GM21528 (cell line): ENCODE measurements at regions not wholly inside any gene's neighbourhood (a gene's known extent, or its start where the extent isn't known, plus 50 kb on each side); places are given as distances from the start of the nearest gene placed in this dataset.
"Not testable (repeated sequence)": the region's sequence is repeated elsewhere in the genome, so short reads cannot be mapped to it uniquely, and the experiment has no call there.

ENCODE experiments used
- ATAC-seq: cut with Tn5 transposase; IDR thresholded peaks from one replicate; pipeline ENCODE4 v1.9.1; 2021; ENCODE audit warnings: mild to moderate bottlenecking, moderate library complexity; ENCODE audit not compliant: unreplicated experiment, low FRiP score

DNA sequence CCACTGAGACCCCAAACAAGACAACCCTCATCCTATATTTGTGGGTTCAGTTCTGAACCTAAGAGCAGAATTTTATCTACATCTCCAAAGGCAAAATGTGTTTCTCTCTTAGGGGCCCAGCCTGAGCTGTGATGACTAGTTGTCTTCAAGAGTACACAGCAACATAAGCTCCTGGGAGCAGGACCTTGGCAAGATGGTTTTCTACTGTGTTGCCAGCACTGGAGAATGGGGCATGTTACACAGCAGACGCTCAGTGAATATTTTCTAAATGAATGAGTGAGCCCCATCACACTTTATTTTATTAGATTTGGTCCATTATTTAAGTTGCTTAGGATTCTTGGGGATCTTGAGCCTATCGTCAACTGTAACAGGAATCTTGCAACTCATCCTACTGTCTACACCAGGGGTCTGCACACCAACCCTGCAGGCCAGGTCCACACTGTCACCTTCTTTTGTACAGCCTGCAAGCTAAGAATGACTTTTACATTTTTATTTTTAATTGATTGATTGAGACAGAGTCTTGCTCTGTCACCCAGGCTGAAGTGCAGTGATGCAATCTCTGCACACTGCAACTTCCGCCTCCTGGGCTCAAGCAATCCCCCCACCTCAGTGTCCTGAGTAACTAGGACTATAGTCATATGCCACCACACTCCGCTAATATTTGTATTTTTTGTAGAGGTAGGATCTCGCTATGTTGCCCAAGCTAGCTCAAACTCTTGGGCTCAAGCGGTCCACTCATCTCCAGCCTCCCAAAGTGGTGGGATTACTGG, 347.1 kb downstream of the FGFR2 start:
- no peak for ATAC-seq

- ATAC-seq = no peak
Observed at GRCh38 chr10:121252756-121253155, 345.5 kb downstream of the FGFR2 start.

- no peak for ATAC-seq
Observed at GRCh38 chr10:121260377-121260776, 337.9 kb downstream of the FGFR2 start.

GRCh38 chr10:121261665-121262064, 336.6 kb downstream of the FGFR2 start:
- ATAC-seq = no peak

DNA sequence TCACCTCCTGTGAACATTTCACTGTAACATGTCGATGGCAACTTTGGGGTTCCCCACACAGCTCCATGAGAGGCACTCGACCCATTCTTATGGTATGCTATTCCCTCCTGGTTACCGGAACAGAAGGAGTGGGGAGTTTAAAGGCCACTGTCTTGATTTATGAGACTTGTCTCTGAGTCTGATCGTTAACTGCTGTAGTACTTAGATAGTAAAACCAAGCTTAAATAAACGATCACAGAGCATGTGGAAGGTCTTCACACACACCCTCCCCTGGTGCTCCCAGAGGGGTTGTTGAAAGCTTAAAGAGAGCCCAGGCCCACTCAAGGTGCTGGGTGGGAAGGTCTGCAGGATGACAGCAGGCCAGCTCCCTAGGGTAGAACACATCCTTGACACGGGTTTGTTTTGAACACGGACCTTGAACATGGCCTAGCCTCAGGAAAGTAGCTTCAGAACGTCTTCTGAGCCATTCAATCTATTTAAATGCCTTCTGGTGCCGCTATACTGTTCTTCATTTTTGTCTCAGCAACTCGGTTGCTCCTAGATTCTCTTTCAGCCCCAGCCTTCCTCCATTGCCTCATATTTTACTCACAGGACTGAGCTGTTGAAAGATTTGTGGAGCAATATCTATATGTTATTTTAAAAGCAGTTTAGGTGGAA, 335.3 kb downstream of the FGFR2 start:
- no peak for ATAC-seq

- ATAC-seq = no peak
Observed at GRCh38 chr10:121263431-121263783, 334.8 kb downstream of the FGFR2 start.

GRCh38 chr10:121265360-121266123, 332.7 kb downstream of the FGFR2 start:
- ATAC-seq = no peak

- ATAC-seq = no peak
Observed at GRCh38 chr10:121266370-121266769, 331.9 kb downstream of the FGFR2 start.

DNA sequence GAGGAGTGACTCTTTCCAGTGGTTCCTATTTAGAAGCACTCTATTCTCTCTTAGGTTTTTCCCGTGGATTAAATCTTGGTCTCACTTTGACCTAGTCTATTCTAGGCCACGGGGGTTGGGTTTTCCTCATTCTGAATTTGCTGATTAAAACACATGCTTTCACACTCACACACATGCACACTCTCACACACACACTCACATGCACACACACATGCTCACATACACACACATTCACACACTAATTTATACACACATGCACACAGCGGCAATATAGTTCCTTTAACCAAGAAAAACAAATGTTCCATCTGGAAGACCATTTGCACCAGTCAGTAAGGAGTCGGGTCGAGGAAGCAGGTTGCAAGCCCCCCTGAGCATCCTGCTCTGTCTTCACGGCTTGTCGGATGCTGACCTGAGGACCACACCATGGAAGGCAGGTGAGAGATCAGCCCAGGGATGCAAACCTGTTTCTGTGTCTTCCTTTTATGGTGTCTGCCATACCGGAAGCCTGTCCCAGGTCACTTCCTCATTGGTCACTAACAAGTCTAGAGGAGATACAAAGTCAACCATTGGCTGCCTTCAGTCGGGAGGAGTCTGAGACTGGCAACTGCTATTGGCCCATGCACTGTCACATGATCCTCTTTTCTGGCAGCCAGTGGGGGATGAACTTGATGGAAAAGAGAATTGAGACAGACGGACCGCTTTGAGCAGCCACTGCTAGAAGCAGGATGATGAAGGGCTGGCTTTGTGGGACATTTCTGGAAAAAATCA, 330.8 kb downstream of the FGFR2 start:
- ATAC-seq = no peak

DNA sequence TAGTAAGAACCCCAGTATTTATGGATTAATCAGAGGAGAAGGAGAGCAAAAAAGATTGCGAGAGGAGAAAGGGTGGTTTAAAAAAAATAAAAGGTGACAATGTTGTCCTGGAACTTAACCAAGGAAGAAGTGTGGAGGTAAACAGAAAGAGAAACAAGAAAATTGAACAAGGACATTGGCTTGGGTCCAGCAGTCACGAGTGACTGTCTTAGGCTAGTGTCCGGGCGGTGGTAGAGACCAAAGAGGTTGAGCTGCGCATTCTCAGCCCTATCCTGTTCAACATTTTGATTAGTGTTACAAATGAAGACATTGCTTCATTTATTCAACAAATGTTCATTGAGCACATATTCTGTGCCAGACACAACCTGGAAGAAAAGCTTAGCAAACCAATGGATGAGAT, 329.9 kb downstream of the FGFR2 start:
- ATAC-seq = no peak

GRCh38 chr10:121268863-121269432, 329.3 kb downstream of the FGFR2 start:
- ATAC-seq = no peak

DNA sequence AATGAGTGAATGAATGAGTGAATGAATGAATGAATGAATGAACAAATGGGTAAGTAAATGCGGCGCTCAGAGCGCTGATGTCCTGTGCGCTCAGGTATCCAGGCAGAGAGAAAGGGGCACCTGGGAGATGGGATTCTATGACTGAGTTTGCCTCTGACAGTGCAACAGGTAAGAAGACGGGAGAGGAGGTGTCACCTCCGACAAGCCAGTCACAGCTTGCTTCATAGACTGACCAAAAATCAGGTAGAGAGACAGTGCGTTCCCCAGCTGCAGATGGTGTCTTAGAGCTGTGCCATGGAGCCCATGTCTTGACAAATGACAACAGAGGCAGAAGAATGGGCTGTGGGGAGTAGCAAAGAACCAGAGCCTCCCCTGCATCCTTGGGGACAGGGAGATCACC, 327.3 kb downstream of the FGFR2 start:
- ATAC-seq = no peak

GRCh38 chr10:121276046-121276445, 322.2 kb downstream of the FGFR2 start:
- no peak for ATAC-seq

DNA sequence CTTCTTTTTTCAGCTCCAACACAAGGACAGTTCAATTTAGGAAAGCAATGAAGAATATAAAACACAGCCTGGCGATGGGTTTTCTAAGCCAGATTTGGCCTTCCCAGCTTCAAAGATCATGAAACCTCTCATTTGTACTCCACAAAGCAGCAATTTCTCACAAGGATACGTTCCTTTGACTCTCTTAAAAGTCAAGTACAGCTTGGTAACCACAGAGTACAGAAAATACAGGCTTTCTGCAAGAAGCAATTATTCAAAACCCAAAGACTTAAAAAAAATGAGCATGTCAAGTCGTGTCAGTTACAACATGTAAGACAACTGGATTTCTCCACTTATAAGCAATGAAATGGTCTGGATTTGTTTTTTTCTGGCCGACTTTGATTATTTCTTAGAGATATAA, 321.4 kb downstream of the FGFR2 start:
- no peak for ATAC-seq

DNA sequence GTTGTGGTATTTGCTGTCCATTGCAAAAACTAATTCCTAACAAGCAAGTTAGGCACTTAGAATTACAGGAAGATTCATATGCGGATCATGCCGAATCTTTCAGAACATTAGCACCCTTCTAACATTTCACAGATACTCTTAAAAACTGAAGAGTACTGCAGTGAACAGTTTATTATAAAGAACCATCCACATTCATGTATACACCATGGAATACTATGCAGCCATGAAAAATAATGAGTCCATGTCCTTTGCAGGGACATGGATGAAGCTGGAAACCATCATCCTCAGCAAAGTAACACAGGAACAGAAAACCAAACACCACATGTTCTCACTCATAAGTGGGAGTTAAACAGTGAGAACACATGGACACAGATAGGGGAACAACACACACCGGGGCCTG, 319.9 kb downstream of the FGFR2 start:
- ATAC-seq = not testable (repeated sequence)

- no peak for ATAC-seq
Observed at GRCh38 chr10:121281576-121281975, 316.7 kb downstream of the FGFR2 start.

- ATAC-seq = no peak
Observed at GRCh38 chr10:121282264-121282663, 316.0 kb downstream of the FGFR2 start.

DNA sequence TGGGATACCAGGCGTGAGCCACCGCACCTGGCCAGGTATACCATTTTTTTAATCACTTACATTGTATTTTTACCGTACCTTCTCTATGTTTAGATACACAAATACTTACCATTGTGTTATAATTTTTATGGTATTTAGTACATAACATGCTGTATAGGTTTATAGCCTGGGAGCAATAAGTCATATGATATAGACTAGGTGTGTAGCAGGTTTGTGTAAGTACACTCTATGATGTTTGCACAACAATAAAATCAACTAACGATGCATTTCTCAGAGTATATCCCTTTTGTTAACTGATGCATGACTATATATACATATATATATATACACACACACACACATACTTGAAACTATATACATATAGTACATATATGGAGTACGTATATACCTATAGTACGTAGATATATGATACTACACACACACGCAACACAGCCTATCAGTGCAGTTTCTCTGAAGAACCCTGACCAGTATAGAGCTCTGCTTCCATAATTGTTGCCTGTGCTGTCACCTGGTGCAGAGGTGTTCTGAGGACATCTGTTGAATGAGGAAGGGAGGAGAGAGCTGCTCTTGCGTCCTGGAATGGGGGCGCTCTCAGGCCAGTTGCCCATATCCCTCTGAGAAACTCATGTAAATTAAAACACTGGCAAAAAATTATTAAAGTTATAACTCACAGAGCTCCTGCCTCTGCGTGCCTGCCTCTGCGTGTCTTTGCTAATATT, 315.3 kb downstream of the FGFR2 start:
- no peak for ATAC-seq

DNA sequence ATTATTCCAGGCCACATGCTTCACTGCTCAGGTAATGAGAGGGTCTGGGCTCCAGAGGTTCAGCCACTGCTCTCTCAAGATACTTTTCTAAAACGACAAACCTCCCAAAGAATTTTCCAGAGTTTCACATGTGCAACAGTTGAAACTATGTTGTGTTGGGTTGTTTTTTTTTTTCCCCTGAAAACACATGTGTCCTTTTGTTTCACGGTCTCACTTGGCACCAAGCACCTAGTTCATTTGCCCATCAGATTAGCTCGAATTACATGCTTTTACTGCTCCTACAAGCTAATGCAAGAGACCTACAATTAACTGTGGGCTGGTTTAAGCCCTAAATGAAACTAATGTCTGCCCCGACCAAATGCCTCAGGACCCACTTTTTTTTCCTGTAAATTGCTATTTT, 313.3 kb downstream of the FGFR2 start:
- ATAC-seq = no peak
